SIG-M5 (cell line): ENCODE measurements at regions not wholly inside any gene's neighbourhood (a gene's known extent, or its start where the extent isn't known, plus 50 kb on each side); places are given as distances from the start of the nearest gene placed in this dataset.

Experiments
- DNase-seq: peaks from one replicate; lab custom pipeline; 2025; lab: John Stamatoyannopoulos, UW

- no peak for DNase-seq
Measured at GRCh38 chr12:93134175-93134890, 205.2 kb upstream of the EEA1 start.

GRCh38 chr12:93134893-93135285, 205.8 kb upstream of the EEA1 start:
- DNase-seq: no peak

GRCh38 chr12:93135286-93136239, 206.5 kb upstream of the EEA1 start:
- DNase-seq: no peak

GRCh38 chr12:93136253-93137055, 207.4 kb upstream of the EEA1 start:
- DNase-seq: no peak

GRCh38 chr12:93137656-93138612, 208.8 kb upstream of the EEA1 start:
- DNase-seq: peak; percentile 43

- DNase-seq: peak; percentile 95
Measured at GRCh38 chr12:93139028-93139665, 210.1 kb upstream of the EEA1 start.

GRCh38 chr12:93140325-93140724, 211.2 kb upstream of the EEA1 start:
- DNase-seq: no peak

GRCh38 chr12:93140801-93141200, 211.7 kb upstream of the EEA1 start:
- no peak for DNase-seq

GRCh38 chr12:93142881-93143280, 213.8 kb upstream of the EEA1 start:
- DNase-seq: no peak

- DNase-seq: no peak
Measured at GRCh38 chr12:93144109-93144508, 215.0 kb upstream of the EEA1 start.

GRCh38 chr12:93145086-93145485, 216.0 kb upstream of the EEA1 start:
- no peak for DNase-seq

GRCh38 chr12:93146263-93146939, 217.3 kb upstream of the EEA1 start:
- DNase-seq: no peak

- no peak for DNase-seq
Measured at GRCh38 chr12:93146970-93147369, 217.9 kb upstream of the EEA1 start.

GRCh38 chr12:93148412-93148811, 219.3 kb upstream of the EEA1 start:
- no peak for DNase-seq

- DNase-seq: no peak
Measured at GRCh38 chr12:93149229-93149628, 220.1 kb upstream of the EEA1 start.

- DNase-seq: no peak
Measured at GRCh38 chr12:93151079-93151762, 222.1 kb upstream of the EEA1 start.

GRCh38 chr12:93152617-93153016, 223.5 kb upstream of the EEA1 start:
- no peak for DNase-seq

GRCh38 chr12:93153321-93153720, 224.2 kb upstream of the EEA1 start:
- no peak for DNase-seq

- DNase-seq: no peak
Measured at GRCh38 chr12:93154096-93154728, 223.5 kb upstream of the NUDT4 start.
